ENCODE measurements at regions not wholly inside any gene's neighbourhood (a gene's known extent, or its start where the extent isn't known, plus 50 kb on each side); places are given as distances from the start of the nearest gene placed in this dataset.
"Not testable (repeated sequence)": the region's sequence is repeated elsewhere in the genome, so short reads cannot be mapped to it uniquely, and the experiment has no call there.

DNA sequence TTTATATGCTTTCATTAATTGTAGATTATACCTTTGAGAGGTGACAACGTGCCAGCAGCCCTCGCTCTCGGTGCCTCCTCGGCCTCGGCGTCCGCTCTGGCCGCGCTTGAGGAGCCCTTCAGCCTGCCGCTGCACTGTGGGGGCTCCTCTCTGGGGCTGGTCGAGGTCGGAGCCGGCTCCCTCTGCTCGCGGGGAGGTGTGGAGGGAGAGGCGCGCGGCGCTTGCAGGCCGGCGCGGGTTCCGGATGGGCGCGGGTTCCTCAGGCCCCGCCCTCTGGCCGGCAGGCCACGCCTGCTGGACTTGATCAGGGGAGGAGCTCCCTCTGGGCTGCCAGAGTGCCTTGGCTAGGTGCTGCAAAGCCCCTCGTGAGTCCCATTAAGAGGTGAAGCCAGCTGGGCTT, 321.1 kb upstream of the PCDH18 start:
- DNase-seq (ENCODE audit: low spot score) = no peak

DNA sequence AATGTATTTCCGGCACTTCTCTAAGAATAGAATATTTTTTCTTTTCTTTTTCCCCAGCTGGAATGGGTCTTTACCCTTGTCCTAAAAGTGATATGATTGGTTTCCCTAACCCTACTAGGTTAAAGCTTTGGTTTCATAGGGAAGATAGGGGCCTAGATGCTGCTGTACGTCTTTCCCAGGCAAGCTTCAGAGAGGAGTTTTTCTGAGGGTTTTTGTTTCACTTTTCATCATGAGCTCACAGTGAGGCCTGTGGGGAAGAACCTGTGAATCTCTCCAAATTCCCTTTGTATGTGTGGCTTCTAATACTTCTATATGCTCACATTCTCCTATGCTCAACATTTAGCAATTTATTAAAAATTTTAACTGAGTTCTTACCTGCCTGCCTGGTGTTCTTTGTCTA, 320.0 kb upstream of the PCDH18 start:
- no peak for DNase-seq (ENCODE audit: low spot score)

DNA sequence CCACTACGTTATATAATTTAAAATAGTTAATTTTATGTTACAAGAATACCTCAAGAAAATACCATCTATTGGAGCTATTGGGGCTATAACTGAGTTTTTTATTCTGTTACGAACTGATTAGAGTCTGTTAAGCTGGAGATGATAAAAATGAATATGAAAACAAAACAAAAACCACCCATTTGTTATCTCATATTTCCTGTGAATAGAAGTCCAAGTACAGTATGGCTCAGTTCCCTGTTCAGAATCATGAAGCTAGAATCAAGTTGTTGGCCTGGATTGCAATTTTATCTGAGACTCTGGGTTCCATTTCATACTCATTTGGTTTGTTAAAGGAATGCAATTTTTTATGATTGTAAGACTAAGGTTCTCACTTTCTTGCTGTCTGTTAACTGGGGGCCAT, 319.1 kb upstream of the PCDH18 start:
- DNase-seq (ENCODE audit: low spot score) = no peak

DNA sequence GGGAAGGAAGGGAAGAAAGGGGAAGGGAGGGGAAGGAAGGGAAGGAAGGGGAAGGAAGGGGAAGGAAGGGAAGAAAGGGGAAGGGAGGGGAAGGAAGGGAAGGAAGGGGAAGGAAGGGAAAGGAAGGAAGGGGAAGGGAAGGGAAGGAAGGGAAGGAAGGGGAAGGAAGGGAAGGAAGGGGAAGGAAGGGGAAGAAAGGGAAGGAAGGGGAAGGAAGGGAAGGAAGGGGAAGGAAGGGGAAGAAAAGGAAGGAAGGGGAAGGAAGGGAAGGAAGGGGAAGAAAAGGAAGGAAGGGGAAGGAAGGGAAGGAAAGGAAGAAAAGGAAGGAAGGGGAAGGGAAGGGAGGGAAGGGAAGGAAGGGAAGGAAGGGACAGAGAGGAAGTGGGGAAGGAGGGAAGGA, 295.7 kb upstream of the PCDH18 start:
- not testable (repeated sequence) for DNase-seq (ENCODE audit: low spot score)

DNA sequence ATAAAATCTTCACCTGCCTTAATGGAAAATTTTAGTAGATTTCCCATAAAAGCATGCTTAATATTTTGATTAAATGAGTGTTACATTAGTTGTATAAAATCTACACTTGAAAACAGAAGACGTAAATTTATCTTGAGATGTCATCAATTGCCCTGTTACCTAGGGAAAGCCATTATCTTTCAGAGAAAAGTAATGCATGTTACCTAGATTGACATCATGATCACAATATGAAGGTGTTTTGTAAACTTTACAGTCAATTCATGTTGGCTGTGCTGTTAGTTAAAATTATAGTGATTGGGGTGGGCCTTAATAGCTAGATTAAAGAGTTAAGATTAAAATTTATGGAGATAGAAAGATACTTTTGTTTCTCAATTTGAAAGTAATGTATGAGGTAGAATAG, 293.2 kb upstream of the PCDH18 start:
- DNase-seq (ENCODE audit: low spot score) = no peak

DNA sequence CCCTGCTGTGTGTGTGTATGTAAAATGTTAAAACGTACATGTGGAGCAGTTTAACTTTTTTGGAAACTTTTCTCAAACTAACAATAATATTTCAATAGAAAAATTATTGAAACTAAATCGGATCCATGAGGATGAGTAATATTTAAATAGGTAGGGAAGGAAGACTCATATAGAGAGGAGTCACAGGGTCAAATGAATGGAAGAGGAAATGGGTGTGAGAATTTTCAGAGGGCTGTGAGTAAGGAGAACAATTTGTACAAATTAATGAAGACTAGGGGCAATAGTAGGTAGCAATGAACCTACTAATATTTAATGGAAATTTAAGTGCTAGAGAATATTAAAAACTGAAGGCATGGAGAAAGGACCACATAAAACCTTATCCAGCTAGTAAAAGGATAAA, 290.7 kb upstream of the PCDH18 start:
- DNase-seq (ENCODE audit: low spot score) = no peak

DNA sequence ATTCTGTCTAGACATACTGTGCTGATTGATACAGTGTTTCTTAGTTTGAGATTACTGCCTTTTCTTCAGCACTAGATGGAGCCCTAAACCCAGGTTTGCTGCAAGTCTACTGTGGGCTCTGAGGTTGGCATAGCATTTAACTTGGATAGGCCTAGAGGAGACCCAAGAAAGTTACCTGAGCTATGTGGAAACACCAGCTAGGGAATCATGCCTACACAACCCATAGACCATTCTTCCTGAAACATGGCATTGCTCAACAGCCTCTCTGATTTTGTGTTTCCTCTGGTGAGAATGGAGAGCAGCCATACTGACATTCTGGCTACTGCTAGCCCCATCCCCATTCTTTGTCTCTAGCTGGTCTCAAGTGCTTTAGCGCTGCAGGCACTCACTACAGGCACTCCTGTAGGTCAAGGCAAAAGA, 287.7 kb upstream of the PCDH18 start:
- DNase-seq (ENCODE audit: low spot score) = peak; percentile 29

DNA sequence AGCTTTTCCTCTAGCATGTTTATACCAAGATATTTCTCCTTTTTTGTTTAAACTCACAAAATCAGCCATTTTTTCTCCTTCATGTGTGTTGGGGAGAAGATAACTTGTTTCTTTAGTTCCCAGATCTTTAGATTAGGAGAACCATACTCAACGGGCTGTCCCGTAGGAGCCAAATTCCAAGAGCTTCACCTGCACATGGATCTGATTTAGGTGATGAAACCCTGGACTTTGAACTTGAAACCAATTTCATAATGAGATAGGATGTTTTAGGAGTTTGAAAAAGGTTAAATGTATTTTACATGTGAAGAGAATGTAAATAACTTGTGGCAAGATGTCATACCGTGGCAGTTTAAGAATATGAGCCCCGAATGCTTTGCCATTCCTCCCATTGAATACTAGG, 280.0 kb upstream of the PCDH18 start:
- no peak for DNase-seq (ENCODE audit: low spot score)

DNA sequence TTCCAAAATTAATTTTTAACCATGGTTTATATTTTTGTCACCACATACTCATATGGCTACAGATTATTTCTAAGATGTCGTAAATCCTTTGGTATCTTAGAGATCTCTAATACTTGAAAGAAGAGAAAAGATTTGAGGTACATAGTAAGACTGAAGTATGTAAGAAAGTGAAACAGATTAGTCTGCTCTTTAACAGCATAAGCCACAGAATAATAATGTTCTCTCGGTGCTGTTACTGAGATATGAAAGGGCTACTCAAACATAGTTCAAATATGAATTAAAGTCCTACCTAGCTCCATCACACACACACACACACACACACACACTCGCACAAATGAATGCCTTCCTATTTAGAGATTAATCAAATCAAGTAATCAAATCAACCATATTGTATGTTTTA, 274.1 kb upstream of the PCDH18 start:
- DNase-seq (ENCODE audit: low spot score) = no peak

DNA sequence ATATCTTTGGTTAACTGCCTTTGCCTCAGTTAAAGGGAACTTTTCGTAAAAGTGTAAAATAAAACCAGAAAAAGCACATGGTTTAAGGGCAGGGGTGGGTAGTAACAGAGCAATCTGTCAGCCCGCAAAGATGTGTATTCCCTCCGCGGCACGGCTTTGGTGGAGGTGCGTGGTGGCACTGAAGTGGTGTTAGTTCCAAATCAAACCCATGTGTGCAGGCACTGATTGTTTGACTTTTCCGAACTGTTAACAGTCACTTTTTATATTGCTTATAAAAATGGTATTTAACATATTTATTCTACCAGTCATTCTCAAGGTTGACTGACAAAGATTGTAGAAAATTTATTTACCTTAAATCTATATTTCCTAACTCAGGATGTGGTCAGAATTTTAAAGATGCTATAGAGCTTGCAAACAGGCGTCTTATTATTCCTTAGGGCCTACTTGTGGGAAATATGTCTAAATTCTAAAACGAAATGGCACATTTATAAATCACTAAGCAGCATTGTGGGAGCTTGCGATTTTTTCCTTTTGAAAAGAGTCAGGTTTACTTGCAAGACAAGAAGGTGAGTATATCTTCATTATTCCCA, 272.7 kb upstream of the PCDH18 start:
- no peak for DNase-seq (ENCODE audit: low spot score)

DNA sequence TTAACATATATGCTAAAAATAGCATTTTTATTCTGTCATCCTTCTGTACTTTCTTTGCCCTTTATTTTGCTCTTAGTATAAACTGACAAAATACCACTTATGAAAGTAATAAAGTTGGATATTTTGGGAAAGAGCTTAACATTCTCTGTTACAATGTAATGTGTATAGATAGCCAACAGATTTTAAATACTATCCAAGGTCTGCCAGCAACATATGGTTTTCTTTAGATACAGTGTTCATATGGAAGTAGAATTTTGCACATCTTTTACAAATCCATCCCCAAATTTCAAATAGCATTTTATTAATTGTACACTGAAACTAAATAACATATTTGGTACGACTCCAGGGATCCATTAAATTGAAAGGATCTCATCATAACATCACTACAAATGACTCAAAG, 268.6 kb upstream of the PCDH18 start:
- DNase-seq (ENCODE audit: low spot score) = no peak

DNA sequence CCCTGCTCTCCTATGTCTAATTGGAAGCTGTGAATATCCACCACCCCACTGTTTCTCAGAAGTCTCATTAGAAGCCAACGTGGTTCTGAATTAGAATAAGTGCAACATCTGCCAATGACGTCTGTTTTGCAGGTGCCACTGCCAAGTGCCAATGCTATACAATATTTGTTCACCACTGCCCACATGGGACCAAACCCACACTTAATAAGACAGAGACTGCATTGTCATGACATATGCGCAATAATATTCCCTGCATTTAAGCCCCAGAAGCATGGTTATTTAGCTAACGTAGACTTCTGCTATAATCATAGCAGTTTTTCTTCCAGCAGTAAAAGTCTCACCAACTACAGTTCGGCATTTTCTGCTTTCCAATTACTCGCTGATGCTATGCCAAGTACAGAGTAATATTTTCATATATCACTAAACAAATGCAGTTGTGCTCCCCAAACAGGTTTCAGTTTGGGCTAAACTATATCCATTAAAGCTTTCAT, 262.5 kb upstream of the PCDH18 start:
- peak; percentile 5 for DNase-seq (ENCODE audit: low spot score)

DNA sequence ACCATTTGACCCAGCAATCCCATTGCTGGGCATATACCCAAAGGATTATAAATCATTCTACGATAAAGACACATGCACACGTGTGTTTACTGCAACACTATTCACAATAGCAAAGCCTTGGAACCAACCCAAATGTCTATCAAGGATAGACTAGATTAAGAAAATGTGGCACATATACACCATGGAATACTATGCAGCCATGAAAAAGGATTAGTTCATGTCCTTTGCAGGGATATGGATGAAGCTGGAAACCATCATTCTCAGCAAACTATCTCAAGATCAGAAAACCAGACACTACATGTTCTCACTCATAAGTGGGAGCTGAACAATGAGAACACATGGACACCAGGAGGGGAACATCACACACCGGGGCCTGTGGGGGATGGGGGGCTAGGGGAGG, 257.0 kb upstream of the PCDH18 start:
- not testable (repeated sequence) for DNase-seq (ENCODE audit: low spot score)

DNA sequence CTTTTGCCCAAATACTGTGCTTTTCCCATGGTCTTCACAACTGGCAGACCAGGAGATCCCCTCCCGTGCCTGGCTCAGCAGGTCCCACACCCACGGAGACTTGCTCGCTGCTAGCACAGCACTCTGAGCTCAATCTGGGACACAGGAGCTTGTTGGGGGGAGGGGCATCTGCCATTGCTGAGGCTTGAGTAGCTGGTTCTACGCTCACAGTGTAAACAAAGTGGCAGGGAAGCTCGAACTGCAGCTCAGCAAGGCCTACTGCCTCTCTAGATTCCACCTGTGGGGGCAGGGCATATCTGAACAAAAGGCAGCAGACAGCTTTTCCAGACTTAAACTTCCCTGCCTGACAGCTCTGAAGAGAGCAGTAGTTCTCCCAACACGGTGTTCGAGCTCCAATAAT, 251.6 kb upstream of the PCDH18 start:
- DNase-seq (ENCODE audit: low spot score) = not testable (repeated sequence)

DNA sequence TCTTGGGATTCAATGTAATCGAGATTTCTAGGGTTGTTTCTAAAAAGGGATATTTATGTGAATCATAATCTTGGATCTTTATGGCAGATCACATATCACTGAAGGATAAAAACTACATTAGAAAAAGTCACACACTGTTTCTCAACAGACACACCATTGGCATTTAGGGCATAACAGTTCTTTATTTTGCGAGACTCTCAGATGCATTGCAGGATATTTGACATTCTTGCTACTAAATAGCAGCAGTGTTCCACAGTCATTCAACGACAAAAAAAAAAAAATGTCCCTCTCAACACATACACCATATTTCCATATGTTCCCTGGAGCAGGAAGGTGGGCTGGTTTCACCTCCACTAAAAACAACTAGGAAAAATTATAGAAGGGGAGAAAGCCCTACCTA, 243.4 kb upstream of the PCDH18 start:
- DNase-seq (ENCODE audit: low spot score) = no peak

DNA sequence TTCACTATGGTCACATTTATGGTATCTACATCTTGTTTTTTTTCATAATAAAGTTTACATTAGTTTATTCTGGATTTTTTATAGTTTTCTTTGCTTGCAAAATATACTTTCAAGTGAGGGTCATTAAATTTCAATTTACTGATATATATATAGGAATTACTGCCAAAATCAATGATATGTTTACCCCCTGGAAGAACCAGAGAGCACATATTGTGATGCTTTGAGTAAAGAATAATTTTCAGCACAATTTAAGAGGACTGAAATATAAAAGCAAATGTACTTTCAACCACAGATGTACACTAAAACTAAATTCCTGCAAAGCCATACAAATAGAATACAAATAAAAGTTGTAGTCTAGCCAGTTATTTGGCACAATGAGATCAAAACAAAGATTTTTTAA, 242.2 kb upstream of the PCDH18 start:
- no peak for DNase-seq (ENCODE audit: low spot score)

DNA sequence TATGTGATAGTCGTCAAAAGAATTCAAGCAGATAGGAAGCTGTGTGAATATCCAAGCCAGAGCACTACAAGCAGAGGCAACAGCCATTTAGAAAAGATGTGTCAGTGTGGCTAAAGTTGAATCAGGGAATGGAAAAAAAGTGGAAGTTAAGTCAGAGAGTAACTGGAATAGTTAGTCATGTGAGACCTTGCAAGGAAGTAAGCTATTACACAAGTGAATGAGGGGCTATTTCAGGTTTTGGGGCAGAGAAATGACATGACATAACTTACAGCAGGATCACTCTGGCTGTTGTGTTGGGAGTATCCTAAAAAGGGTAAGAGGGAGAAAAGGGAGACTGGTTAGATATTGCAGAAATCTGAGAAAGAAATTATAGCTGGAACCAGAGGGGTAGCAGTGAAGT, 236.6 kb upstream of the PCDH18 start:
- no peak for DNase-seq (ENCODE audit: low spot score)

DNA sequence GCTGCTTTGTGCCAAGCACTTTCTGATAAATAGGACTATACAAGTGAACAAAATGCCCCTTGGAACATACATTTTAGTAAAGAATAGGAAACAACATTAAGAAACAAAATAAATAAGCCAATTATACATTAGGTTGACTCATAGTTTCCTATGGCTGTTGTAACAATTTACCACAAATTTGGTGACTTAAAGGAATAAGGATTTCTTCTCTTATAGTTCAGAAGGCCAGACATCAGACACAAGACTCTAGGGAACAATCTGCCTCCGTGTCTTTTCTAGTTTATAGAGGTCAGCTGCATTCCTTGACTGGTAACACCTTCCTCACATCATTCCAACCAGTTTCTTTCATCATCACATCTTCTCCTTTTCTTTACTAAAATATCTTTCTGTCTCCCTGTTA, 235.9 kb upstream of the PCDH18 start:
- DNase-seq (ENCODE audit: low spot score) = no peak

DNA sequence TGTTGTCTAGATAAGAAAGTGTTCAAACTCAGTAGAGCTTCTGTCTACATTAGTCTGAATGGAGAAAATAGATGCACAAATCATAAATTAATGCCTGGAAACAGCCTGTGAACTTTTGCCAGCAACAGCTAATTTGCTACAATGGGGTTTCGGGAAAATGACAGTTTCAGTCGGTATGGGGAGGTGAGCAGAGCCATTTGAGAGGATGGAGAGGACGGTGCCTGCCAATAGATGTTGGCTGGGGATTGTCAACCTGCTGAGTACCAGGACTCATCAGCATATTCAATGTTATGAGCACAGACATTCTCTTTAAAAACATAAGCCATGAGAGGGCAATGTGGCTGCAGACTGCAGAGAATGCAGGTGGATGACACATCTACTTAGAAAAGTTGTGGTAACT, 230.3 kb upstream of the PCDH18 start:
- DNase-seq (ENCODE audit: low spot score) = no peak

DNA sequence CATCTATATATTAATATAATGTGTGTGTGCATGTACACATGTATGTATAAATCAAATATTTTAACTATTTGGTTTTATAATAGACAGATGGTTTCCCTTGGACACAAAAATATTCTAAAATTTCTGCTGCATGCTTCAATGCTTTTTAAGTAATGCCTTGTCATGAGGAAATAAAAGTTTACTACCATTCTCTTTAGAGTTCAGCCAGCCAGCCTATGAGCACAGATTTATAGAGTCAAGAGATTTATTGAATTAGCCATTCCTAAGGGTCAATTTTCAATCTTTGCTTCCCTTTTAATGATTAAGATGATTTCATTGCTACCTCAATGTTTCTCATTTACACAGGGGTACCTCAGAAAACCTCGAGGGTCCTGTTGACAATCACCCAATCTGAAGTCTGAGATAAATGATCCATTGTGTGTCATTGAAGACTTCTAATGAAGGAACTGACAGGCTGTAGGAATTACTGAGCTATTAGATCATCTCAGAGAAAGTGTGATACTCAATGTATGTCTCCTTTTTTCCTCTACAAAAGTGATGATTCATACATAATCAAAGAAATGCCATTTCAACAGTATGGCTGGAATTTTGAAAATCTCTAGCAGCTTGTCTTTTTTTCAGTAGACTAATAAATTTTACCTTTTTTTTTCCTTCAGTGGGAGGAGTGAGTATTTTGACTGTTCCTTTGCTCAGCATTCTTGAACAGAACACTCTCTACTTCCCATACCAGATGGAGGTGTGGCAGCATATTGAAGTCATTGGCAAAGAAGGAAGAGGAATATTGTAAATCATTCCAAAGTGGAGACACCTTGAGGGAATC, 222.6 kb upstream of the PCDH18 start:
- peak; percentile 20 for DNase-seq (ENCODE audit: low spot score)

DNA sequence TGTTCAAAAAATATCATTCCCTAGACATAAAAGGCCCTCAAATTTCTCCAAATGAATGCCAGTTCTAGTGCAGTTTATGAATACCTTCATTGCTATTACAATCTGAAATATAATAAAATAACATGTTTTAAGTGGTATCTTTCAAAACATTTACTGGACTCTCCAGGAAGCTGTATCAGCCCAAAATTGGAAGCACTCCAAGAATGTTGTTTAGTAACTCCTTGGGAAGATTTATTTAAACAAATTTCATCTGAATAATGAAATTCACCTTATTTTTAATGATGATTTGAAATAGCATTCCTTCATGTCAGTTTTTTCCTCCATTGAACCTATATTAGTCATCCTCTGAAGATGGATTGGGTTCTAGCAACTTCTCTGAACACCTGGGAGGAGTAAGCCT, 217.2 kb upstream of the PCDH18 start:
- DNase-seq (ENCODE audit: low spot score) = no peak

DNA sequence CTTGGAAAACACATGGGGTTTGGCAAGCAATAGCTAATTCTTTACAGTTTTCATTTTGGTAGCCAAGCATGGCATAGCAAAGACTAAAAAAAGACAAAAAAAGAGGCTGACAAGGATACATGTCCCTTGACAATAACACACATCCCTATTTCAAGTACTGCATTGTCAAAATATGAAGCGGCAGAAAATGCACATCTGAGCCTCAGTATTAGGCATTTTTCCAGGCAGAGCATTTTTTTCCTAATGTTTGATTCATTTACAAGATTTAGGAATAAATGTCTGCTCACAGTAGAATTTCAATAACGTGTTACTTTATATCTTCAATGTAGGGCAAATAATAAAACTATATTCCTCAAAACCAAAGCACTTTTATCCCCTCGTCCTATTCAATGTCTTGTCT, 216.3 kb upstream of the PCDH18 start:
- DNase-seq (ENCODE audit: low spot score) = no peak

DNA sequence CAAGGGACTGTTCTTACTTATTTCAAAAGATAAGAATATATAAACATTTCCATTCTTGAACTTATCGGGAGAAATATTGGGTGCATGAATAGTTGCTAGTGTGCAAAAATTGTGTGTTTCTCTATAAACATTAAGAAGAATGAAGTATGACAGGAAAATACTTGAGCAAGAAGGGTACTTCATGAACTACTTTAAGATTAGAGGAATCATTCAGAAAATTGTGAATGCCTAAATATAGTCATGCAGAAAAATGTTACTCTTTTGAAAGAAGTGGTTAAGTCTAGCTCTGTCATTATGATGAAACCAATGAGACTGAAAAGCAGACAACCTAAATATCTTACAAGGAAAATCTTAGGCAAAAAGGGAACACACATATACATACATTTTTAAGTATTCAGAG, 207.8 kb upstream of the PCDH18 start:
- DNase-seq (ENCODE audit: low spot score) = no peak

DNA sequence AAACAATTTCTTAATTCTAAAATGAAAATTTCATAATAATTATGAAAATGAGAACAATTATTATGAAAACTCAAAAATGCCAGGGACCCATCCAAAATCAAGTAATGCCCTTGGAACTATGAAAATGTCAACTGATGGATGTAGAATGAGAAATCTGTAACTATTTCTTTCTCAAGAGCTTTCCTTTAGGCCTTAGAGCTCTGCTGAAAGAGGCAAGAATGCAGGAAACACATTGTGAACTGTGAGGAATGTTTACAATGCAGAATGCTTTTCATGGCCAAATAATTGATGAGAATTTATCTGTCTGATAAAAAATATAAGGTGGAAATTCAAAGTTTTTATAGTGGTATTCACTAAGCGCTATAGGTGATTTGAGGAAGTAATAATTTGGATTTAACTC, 207.1 kb upstream of the PCDH18 start:
- no peak for DNase-seq (ENCODE audit: low spot score)
